HEK293T (cell line): ENCODE measurements at regions not wholly inside any gene's neighbourhood (a gene's known extent, or its start where the extent isn't known, plus 50 kb on each side); places are given as distances from the start of the nearest gene placed in this dataset.

Experiments
- CTCF ChIA-PET: fragments of 350-600 bp; formaldehyde crosslinking; extraction: SDS; loops from one replicate; lab custom pipeline; 2021; ENCODE audit warnings: antibody characterized with exemption, inconsistent platforms; lab: Yijun Ruan, JAX
- POLR2A ChIA-PET: fragments of 350-600 bp; formaldehyde crosslinking; extraction: SDS; loops from one replicate; lab custom pipeline; 2020; ENCODE audit warnings: antibody characterized with exemption, inconsistent platforms; lab: Yijun Ruan, JAX
- DNase-seq: peaks from one replicate; pipeline ENCODE4 v3.0.0; 2012; ENCODE audit warnings: mixed read lengths; ENCODE audit errors: extremely low spot score
- ARNT ChIP-seq: fragments of 450-650 bp; IDR thresholded peaks from 2 replicates; pipeline ENCODE4 v1.6.1; 2017; ENCODE audit warnings: mild to moderate bottlenecking
- BHLHE40 ChIP-seq: fragments of 450-650 bp; IDR thresholded peaks from 2 replicates; pipeline ENCODE4 v1.6.1; 2016; ENCODE audit warnings: mild to moderate bottlenecking, moderate library complexity, borderline replicate concordance
- CTBP1 ChIP-seq: fragments of 450-650 bp; IDR thresholded peaks from 2 replicates; pipeline ENCODE4 v1.6.1; 2016; ENCODE audit warnings: borderline replicate concordance
- ELF4 ChIP-seq: fragments of 450-650 bp; IDR thresholded peaks from 2 replicates; pipeline ENCODE4 v1.6.1; 2017; ENCODE audit warnings: antibody characterized with exemption
- FOXA1 ChIP-seq: fragments of 450-650 bp; IDR thresholded peaks from 2 replicates; pipeline ENCODE4 v1.6.1; 2016; ENCODE audit warnings: mild to moderate bottlenecking
- FOXK2 ChIP-seq: fragments of 450-650 bp; IDR thresholded peaks from 2 replicates; pipeline ENCODE4 v1.6.1; 2016; ENCODE audit warnings: mild to moderate bottlenecking
- FOXM1 ChIP-seq: fragments of 450-650 bp; IDR thresholded peaks from 2 replicates; pipeline ENCODE4 v1.6.1; 2017; ENCODE audit warnings: mild to moderate bottlenecking, borderline replicate concordance
- HDGF ChIP-seq: fragments of 450-650 bp; IDR thresholded peaks from 2 replicates; pipeline ENCODE4 v1.6.1; 2017; ENCODE audit warnings: antibody characterized with exemption, borderline replicate concordance
- L3MBTL2 ChIP-seq: fragments of 450-650 bp; conservative IDR thresholded peaks from 2 replicates; pipeline ENCODE4 v1.6.1; 2016; ENCODE audit warnings: mild to moderate bottlenecking
- LEF1 ChIP-seq: fragments of 450-650 bp; IDR thresholded peaks from 2 replicates; pipeline ENCODE4 v1.6.1; 2017; ENCODE audit warnings: mild to moderate bottlenecking, borderline replicate concordance
- NFRKB ChIP-seq: fragments of 450-650 bp; IDR thresholded peaks from 2 replicates; pipeline ENCODE4 v1.6.1; 2016; ENCODE audit warnings: mild to moderate bottlenecking, moderate library complexity
- SP1 ChIP-seq: fragments of 450-650 bp; IDR thresholded peaks from 2 replicates; pipeline ENCODE4 v1.6.1; 2017
- SUZ12 ChIP-seq: fragments of 450-650 bp; IDR thresholded peaks from 2 replicates; pipeline ENCODE4 v1.6.1; 2016; ENCODE audit warnings: mild to moderate bottlenecking
- TARDBP ChIP-seq: fragments of 450-650 bp; IDR thresholded peaks from 2 replicates; pipeline ENCODE4 v1.6.1; 2016
- ZNF384 ChIP-seq: fragments of 450-650 bp; IDR thresholded peaks from 2 replicates; pipeline ENCODE4 v1.6.1; 2016
- TF ChIP-seq, protein P1 (sequence below): fragments of 450-650 bp; IDR thresholded peaks from 2 replicates; pipeline ENCODE4 v1.6.1; 2016

DNA sequence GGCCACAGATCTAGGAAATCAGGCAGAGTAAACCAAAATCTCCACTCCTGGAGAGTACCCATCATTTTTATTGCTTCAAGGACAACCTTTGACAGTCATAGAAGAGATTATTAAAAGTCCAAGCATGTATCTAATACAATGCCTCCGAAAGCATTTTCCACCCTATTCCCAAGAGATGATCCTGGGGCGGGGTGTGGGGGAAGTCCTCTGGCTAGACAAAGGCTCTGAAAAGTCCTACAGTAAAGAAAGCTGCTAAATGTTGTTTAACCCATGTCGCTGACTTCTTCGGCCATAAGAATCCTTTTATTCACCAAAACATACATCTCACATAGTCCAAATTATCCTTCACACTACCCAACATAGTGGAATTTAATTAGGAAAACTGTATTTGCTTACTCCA, 115.7 kb upstream of the STT3B start:
- TF ChIP-seq L3MBTL2 (no peak), FOXA1 (no peak), SUZ12 (no peak), HDGF (no peak), FOXK2 (no peak), ARNT (no peak), NFRKB (no peak), ZNF384 (no peak), ELF4 (no peak), TARDBP (no peak), BHLHE40 (no peak), CTBP1 (no peak), SP1 (no peak), LEF1 (no peak), FOXM1 (no peak)
- TF ChIP-seq, protein P1, sequence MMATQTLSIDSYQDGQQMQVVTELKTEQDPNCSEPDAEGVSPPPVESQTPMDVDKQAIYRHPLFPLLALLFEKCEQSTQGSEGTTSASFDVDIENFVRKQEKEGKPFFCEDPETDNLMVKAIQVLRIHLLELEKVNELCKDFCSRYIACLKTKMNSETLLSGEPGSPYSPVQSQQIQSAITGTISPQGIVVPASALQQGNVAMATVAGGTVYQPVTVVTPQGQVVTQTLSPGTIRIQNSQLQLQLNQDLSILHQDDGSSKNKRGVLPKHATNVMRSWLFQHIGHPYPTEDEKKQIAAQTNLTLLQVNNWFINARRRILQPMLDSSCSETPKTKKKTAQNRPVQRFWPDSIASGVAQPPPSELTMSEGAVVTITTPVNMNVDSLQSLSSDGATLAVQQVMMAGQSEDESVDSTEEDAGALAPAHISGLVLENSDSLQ = no peak
- DNase-seq = no peak
- CTCF ChIA-PET = no interaction called here
- POLR2A ChIA-PET = no interaction called here

DNA sequence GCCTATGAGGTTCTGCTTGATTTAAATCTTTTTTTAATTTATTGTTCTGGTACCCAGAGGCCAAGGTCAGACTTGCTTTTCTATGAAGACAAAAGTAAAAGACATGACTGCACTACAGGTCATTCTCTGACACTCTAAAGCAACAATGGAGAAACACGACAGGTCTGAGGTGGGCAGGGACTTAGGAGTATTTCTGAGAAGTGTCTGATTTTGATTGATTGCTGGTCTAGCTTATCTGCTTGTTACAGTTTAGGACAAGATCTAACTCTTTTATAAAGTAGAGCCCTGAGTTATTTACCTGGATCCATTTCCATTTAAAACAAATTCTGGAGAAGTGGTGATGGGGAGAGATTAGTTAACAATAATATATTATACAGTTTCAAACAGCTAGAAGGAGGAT, 115.2 kb upstream of the STT3B start:
- DNase-seq = no peak
- no peak for TF ChIP-seq LEF1
- TF ChIP-seq, protein P1 = no peak
- no peak for TF ChIP-seq ELF4
- TF ChIP-seq ARNT = no peak
- TF ChIP-seq ZNF384 = no peak
- TF ChIP-seq BHLHE40 = no peak
- no peak for TF ChIP-seq FOXA1
- no peak for TF ChIP-seq L3MBTL2
- no peak for TF ChIP-seq FOXK2
- TF ChIP-seq HDGF = no peak
- no peak for TF ChIP-seq TARDBP
- TF ChIP-seq SP1 = no peak
- TF ChIP-seq SUZ12 = no peak
- TF ChIP-seq NFRKB = no peak
- ChIA-PET POLR2A (no interaction called here), CTCF (no interaction called here)

DNA sequence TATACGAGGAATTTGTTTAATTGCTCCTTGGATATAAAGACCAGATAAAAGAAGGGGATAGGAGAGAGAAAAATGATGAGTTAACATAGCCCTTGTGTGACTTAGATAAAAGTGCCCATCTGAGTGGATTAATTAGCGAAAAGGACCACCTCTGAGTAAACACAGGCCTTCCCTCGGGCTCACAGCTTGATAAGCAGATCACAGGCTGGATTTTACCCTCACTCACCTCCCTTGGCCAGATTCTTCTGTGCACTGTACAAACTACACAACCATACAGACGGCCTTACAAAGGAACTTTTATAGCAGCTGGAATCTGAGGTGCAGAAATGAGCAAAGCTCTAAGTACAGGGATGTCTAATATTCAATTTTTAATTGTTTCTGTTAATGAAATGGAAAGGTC, 112.4 kb upstream of the STT3B start:
- POLR2A ChIA-PET = interaction anchor here (1.3 kb wide), 1 partner anchor 112 kb away, joined by 3 read pairs; the partner anchor contains the start of gene STT3B
- DNase-seq = no peak
- no peak for TF ChIP-seq SUZ12
- no peak for TF ChIP-seq ELF4
- no peak for TF ChIP-seq FOXK2
- TF ChIP-seq LEF1 = no peak
- no peak for TF ChIP-seq NFRKB
- no peak for TF ChIP-seq CTBP1
- TF ChIP-seq FOXA1 = no peak
- TF ChIP-seq ZNF384 = no peak
- TF ChIP-seq, protein P1 = no peak
- no peak for TF ChIP-seq HDGF
- TF ChIP-seq SP1 = no peak
- TF ChIP-seq L3MBTL2 = no peak
- TF ChIP-seq TARDBP = no peak
- TF ChIP-seq ARNT = no peak
- TF ChIP-seq BHLHE40 = no peak
- CTCF ChIA-PET = no interaction called here

DNA sequence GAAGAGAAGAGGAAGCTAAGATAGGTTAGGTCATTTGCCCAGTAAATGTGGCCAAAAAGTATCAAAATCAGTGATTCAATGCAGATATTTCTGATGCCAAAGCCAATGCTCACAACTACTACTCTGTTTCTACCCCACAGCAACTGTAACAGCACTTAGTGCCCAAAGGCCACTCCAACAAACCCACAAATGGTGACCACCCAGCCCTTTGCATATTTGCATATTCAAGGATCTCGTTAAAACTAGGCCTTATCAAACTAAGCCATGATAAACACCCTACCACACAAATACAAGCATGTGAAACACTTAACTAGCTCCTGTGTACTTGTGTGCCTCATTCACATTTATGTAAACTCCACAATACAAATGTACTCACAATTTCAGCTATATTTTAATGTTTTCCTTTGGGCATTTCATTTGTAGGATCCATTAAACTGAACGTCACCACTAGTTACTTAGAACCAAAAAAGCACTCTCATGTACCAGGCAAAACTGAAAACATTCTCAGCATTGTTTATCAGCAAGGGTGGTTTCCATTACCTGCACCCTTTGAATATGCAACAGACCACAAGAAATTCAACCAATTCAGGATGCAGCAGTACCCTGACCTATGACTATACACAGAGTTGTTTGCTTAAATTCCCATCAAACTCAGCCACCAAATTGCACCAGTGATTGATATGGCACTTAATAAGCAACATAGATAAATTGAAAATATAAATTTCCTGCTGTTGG, 111.2 kb upstream of the STT3B start:
- ChIA-PET POLR2A (interaction anchor here (1.3 kb wide), 1 partner anchor 111 kb away, joined by 3 read pairs; the partner anchor contains the start of gene STT3B), CTCF (no interaction called here)

DNA sequence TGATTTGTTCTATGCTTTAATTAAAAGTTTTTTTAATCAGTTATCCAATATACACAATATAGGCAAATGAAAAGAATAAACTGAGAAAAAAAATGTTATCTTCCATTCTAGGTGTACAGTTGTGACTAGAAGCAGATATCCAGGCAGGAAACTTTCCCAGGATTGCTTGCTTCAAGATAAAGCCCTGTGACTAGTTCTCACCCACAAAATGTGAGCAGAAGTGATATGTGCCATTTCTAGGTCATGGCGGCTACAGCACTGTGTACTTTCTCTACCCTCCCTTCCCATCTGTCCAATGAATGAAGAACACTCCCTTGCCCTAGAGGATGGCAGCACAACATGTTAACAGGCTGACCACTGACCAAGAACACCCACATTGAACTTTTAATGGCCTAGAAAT, 110.5 kb upstream of the STT3B start:
- DNase-seq = no peak
- TF ChIP-seq ELF4 = no peak
- no peak for TF ChIP-seq FOXA1
- no peak for TF ChIP-seq HDGF
- no peak for TF ChIP-seq FOXK2
- TF ChIP-seq TARDBP = no peak
- TF ChIP-seq L3MBTL2 = no peak
- ChIA-PET POLR2A (no interaction called here), CTCF (no interaction called here)

More for the DNA sequence above, 111.2 kb upstream of the STT3B start:
- no peak for DNase-seq
- TF ChIP-seq FOXA1 (no peak), FOXK2 (no peak), TARDBP (no peak), L3MBTL2 (no peak), SP1 (no peak), ARNT (no peak), FOXM1 (no peak), BHLHE40 (no peak), SUZ12 (no peak), HDGF (no peak), LEF1 (no peak), CTBP1 (no peak), NFRKB (no peak), ELF4 (no peak), ZNF384 (no peak)
- TF ChIP-seq, protein P1 = no peak
